H1 (cell line): ENCODE measurements at regions not wholly inside any gene's neighbourhood (a gene's known extent, or its start where the extent isn't known, plus 50 kb on each side); places are given as distances from the start of the nearest gene placed in this dataset.

Experiments
- CTCF ChIA-PET: fragments of 300-600 bp; sonication (Branson Sonifier 250); formaldehyde crosslinking; loops from one replicate; lab custom pipeline; 2021; ENCODE audit not compliant: partially characterized antibody; lab: Charles Lee
- POLR2A ChIA-PET: fragments of 300-600 bp; sonication (Branson Sonifier 250); formaldehyde crosslinking; loops from one replicate; lab custom pipeline; 2021; ENCODE audit warnings: inconsistent platforms; ENCODE audit not compliant: partially characterized antibody; lab: Charles Lee
- DNase-seq, 2 experiments: peaks; one replicate each; pipeline versions ENCODE4 v3.0.0 to v3.0.0-alpha.2; 2010 to 2022; ENCODE audit warnings: low spot score in 2 of 2, low read depth in 1 of 2, mixed read lengths in 1 of 2
- FAIRE-seq: peaks from 2 replicates; lab custom pipeline; 2011; peaks lifted over from hg19 to GRCh38; lab: Jason Lieb, UNC
- H2AFZ ChIP-seq: 2 replicates; pipeline ENCODE4 v1.8.1; 2012; ENCODE audit warnings: low read length, inconsistent platforms
- H2AK5ac ChIP-seq: 2 replicates; pipeline ENCODE4 v1.6.1; 2013; ENCODE audit warnings: low read depth, low read length
- H2BK120ac ChIP-seq: replicated peaks from 2 replicates; pipeline ENCODE3; 2013; ENCODE audit warnings: low read depth, low read length, inconsistent platforms
- H2BK12ac ChIP-seq: 2 replicates; pipeline ENCODE4 v1.6.1; 2013; ENCODE audit warnings: low read depth, low read length
- H2BK15ac ChIP-seq: 2 replicates; pipeline ENCODE4 v1.6.1; 2013; ENCODE audit warnings: low read length
- H2BK20ac ChIP-seq: 2 replicates; pipeline ENCODE4 v1.6.1; 2013; ENCODE audit warnings: low read length
- H2BK5ac ChIP-seq: 2 replicates; pipeline ENCODE4 v1.6.1; 2013; ENCODE audit warnings: low read depth, low read length
- H3K14ac ChIP-seq: 2 replicates; pipeline ENCODE4 v1.6.1; 2013; ENCODE audit warnings: inconsistent platforms; ENCODE audit not compliant: insufficient read length
- H3K18ac ChIP-seq: 2 replicates; pipeline ENCODE4 v1.6.1; 2013; ENCODE audit warnings: low read length; ENCODE audit errors: extremely low read depth
- H3K23ac ChIP-seq: 2 replicates; pipeline ENCODE4 v1.6.1; 2013; ENCODE audit warnings: inconsistent platforms; ENCODE audit not compliant: insufficient read length
- H3K23me2 ChIP-seq: 2 replicates; pipeline ENCODE4 v1.6.1; 2013; ENCODE audit warnings: low read depth, low read length
- H3K27ac ChIP-seq: 2 replicates; pipeline ENCODE4 v1.6.1; 2011; ENCODE audit warnings: low read depth, low read length, inconsistent platforms
- H3K27me3 ChIP-seq, 4 experiments: replicated peaks in 1 of 4; 1 replicate in 1 of 4; 2 replicates in 3 of 4; pipeline versions ENCODE4 v1.6.1 to v1.8.1; 2011 to 2013; ENCODE audit warnings: low read length in 3 of 4, mild to moderate bottlenecking in 3 of 4, inconsistent platforms in 2 of 4, mixed read lengths in 2 of 4, moderate library complexity in 1 of 4; ENCODE audit not compliant: control insufficient read depth in 3 of 4, insufficient read depth in 3 of 4; ENCODE audit errors: extremely low read depth in 1 of 4
- H3K36me3 ChIP-seq, 4 experiments: 2 replicates each; pipeline versions ENCODE4 v1.6.1 to v1.8.1; 2011 to 2013; ENCODE audit warnings: mild to moderate bottlenecking in 4 of 4, low read length in 3 of 4, moderate library complexity in 2 of 4, control low read depth in 1 of 4, inconsistent platforms in 1 of 4; ENCODE audit not compliant: insufficient read depth in 4 of 4, control insufficient read depth in 2 of 4
- H3K4ac ChIP-seq: replicated peaks from 2 replicates; pipeline ENCODE3; 2013; ENCODE audit warnings: low read length, low read depth, mixed read lengths, inconsistent platforms; ENCODE audit not compliant: insufficient read length
- H3K4me1 ChIP-seq, 4 experiments: replicated peaks in 1 of 4; 1 replicate in 1 of 4; 2 replicates in 3 of 4; pipeline versions ENCODE4 v1.6.1 to v1.8.1; 2011 to 2013; ENCODE audit warnings: low read length in 3 of 4, inconsistent platforms in 2 of 4, mixed read lengths in 1 of 4; ENCODE audit not compliant: insufficient read depth in 4 of 4, control insufficient read depth in 3 of 4
- H3K4me2 ChIP-seq, 2 experiments: 2 replicates each; pipeline versions ENCODE4 v1.6.1 to v1.8.1; 2011 to 2013; ENCODE audit warnings: low read depth in 2 of 2, low read length in 2 of 2, control low read depth in 1 of 2, inconsistent platforms in 1 of 2, mild to moderate bottlenecking in 1 of 2; ENCODE audit not compliant: insufficient read depth in 1 of 2
- H3K4me3 ChIP-seq, 4 experiments: fragments of 200-600, 300-600 bp in 1 of 4; sonication (generic), shearing (Covaris generic), sonication (Bioruptor Twin) in 1 of 4; 2 replicates each; pipeline versions ENCODE4 v1.5.1 to v1.8.1; 2011 to 2016; ENCODE audit warnings: low read length in 4 of 4, low read depth in 3 of 4, control low read depth in 2 of 4, inconsistent platforms in 2 of 4, mild to moderate bottlenecking in 2 of 4, mixed read lengths in 1 of 4, moderate library complexity in 1 of 4; ENCODE audit not compliant: insufficient read depth in 2 of 4; ENCODE audit errors: extremely low read depth in 1 of 4
- H3K56ac ChIP-seq: replicated peaks from 2 replicates; pipeline ENCODE3; 2013; ENCODE audit warnings: low read depth, mild to moderate bottlenecking, mixed read lengths, low read length, inconsistent platforms; ENCODE audit not compliant: insufficient read length
- H3K79me1 ChIP-seq: 2 replicates; pipeline ENCODE4 v1.6.1; 2013; ENCODE audit warnings: low read depth, low read length, control low read depth
- H3K79me2 ChIP-seq, 2 experiments: 2 replicates each; pipeline versions ENCODE4 v1.6.1 to v1.8.1; 2012 to 2013; ENCODE audit warnings: low read length in 2 of 2, mild to moderate bottlenecking in 2 of 2, inconsistent platforms in 1 of 2; ENCODE audit not compliant: insufficient read depth in 2 of 2, control insufficient read depth in 1 of 2
- H3K9ac ChIP-seq, 4 experiments: replicated peaks in 1 of 4; 1 replicate in 1 of 4; 2 replicates in 3 of 4; pipeline versions ENCODE4 v1.6.1 to v1.8.1; 2011 to 2013; ENCODE audit warnings: low read depth in 3 of 4, low read length in 3 of 4, control low read depth in 2 of 4, mild to moderate bottlenecking in 2 of 4, moderate library complexity in 2 of 4, inconsistent platforms in 1 of 4; ENCODE audit errors: extremely low read depth in 1 of 4
- H3K9me3 ChIP-seq, 2 experiments: 2 replicates each; pipeline versions ENCODE4 v1.6.1 to v1.8.1; 2012 to 2013; ENCODE audit warnings: mild to moderate bottlenecking in 2 of 2, moderate library complexity in 2 of 2, control low read depth in 1 of 2, inconsistent platforms in 1 of 2, low read depth in 1 of 2, low read length in 1 of 2, mixed read lengths in 1 of 2; ENCODE audit not compliant: insufficient read depth in 2 of 2
- H4K20me1 ChIP-seq, 2 experiments: replicated peaks in 1 of 2; 2 replicates each; pipeline versions ENCODE3 to v1.8.1; 2011 to 2013; ENCODE audit warnings: inconsistent platforms in 2 of 2, low read length in 2 of 2, mild to moderate bottlenecking in 1 of 2; ENCODE audit not compliant: insufficient read depth in 2 of 2, control insufficient read depth in 1 of 2
- H4K5ac ChIP-seq: 2 replicates; pipeline ENCODE4 v1.6.1; 2013; ENCODE audit warnings: low read length, low read depth, mixed read lengths, inconsistent platforms; ENCODE audit not compliant: insufficient read length
- H4K8ac ChIP-seq: 2 replicates; pipeline ENCODE4 v1.8.0; 2013; ENCODE audit warnings: mild to moderate bottlenecking, moderate library complexity, low read length, inconsistent platforms; ENCODE audit not compliant: insufficient read depth; ENCODE audit errors: extremely low read depth
- H4K91ac ChIP-seq: replicated peaks from 2 replicates; pipeline ENCODE3; 2013; ENCODE audit warnings: low read length, mixed read lengths, inconsistent platforms; ENCODE audit not compliant: insufficient read length
- BACH1 ChIP-seq: IDR thresholded peaks from 2 replicates; pipeline ENCODE4 v1.6.1; 2012; ENCODE audit warnings: low read length, improper control_type of control experiment
- GTF2F1 ChIP-seq: IDR thresholded peaks from 2 replicates; pipeline ENCODE4 v1.6.1; 2012; ENCODE audit warnings: low read depth, low read length, improper control_type of control experiment, borderline replicate concordance
- MAFK ChIP-seq: IDR thresholded peaks from 2 replicates; pipeline ENCODE4 v1.6.1; 2012; ENCODE audit warnings: low read depth, mild to moderate bottlenecking, improper control_type of control experiment, low read length
- NANOG ChIP-seq: IDR thresholded peaks from 2 replicates; pipeline ENCODE4 v1.6.1; 2011; ENCODE audit warnings: low read length, low read depth, mild to moderate bottlenecking, inconsistent platforms; ENCODE audit not compliant: insufficient read depth, poor library complexity, severe bottlenecking
- POLR2A ChIP-seq, 2 experiments: IDR thresholded peaks; 1 replicate in 1 of 2; 2 replicates in 1 of 2; pipeline ENCODE4 v1.6.1; 2011; ENCODE audit warnings: low read depth in 2 of 2, low read length in 2 of 2, mild to moderate bottlenecking in 2 of 2; ENCODE audit errors: control extremely low read depth in 1 of 2
- POU5F1 ChIP-seq: IDR thresholded peaks from 2 replicates; pipeline ENCODE4 v1.6.1; 2011; ENCODE audit warnings: low read depth, mild to moderate bottlenecking, low read length, moderate library complexity
- SP1 ChIP-seq: IDR thresholded peaks from 2 replicates; pipeline ENCODE4 v1.6.1; 2011; ENCODE audit warnings: low read depth, low read length
- TAF1 ChIP-seq: IDR thresholded peaks from 2 replicates; pipeline ENCODE4 v1.6.1; 2011; ENCODE audit warnings: mild to moderate bottlenecking, low read depth, low read length
- TBP ChIP-seq: IDR thresholded peaks from 2 replicates; pipeline ENCODE4 v1.6.1; 2011; ENCODE audit warnings: low read depth, low read length, improper control_type of control experiment
- YY1 ChIP-seq: IDR thresholded peaks from 2 replicates; pipeline ENCODE4 v1.6.1; 2011; ENCODE audit warnings: low read depth, mild to moderate bottlenecking, low read length
- WGBS, 2 experiments: shearing (Covaris generic) in 1 of 2; methylation state at CpG; one replicate each; pipeline versions ENCODE4 v1.1.6 to v1.1.7; 2013 to 2015; ENCODE audit warnings: low lambda C conversion rate in 2 of 2, mixed read lengths in 2 of 2, inconsistent platforms in 1 of 2, low coverage in 1 of 2, missing lambda C conversion rate in 1 of 2; ENCODE audit not compliant: insufficient replicate concordance in 2 of 2, insufficient coverage in 1 of 2, insufficient read length in 1 of 2; ENCODE audit errors: extremely low coverage in 1 of 2, missing lambda C conversion rate in 1 of 2; 5-methylcytosine and 5-hydroxymethylcytosine counted together

- no peak for FAIRE-seq
- WGBS, 2 experiments, result 89% methylated on average over 3 of the region's 3 CpGs; no CpG with 5 or more reads in 1 of the 2 experiments
- no peak overlapping the region for H4K8ac ChIP-seq
- no peak overlapping the region for H3K56ac ChIP-seq
- H3K9me3 ChIP-seq, result no peaks in the 10 kb centered on the region
- no peaks in the 10 kb centered on the region for H3K79me1 ChIP-seq
- no peak overlapping the region for H4K91ac ChIP-seq
- no peak overlapping the region for H2BK12ac ChIP-seq
- DNase-seq, result peak in 1 of 2 experiments; percentile 7
- no peak overlapping the region for H3K9ac ChIP-seq
- H4K5ac ChIP-seq, result no peak overlapping the region
- peaks cover 0 to 4% (median 0%) of the 10 kb centered on the region in 4 experiments; a peak in 2 of 7 replicates for H3K4me1 ChIP-seq
- H3K27ac ChIP-seq, result no peak overlapping the region
- H3K14ac ChIP-seq, result no peak overlapping the region
- H4K20me1 ChIP-seq, result no peaks in the 10 kb centered on the region
- H2AFZ ChIP-seq, result no peak overlapping the region
- H3K4me3 ChIP-seq, result no peak overlapping the region
- no peak overlapping the region for H3K23ac ChIP-seq
- H3K36me3 ChIP-seq, result no peaks in the 10 kb centered on the region
- H3K18ac ChIP-seq, result no peak overlapping the region
- no peak overlapping the region for H2BK15ac ChIP-seq
- no peak overlapping the region for H2BK20ac ChIP-seq
- H3K4me2 ChIP-seq, result no peak overlapping the region
- CTCF ChIA-PET, result no interaction called here
- H2AK5ac ChIP-seq, result no peak overlapping the region
- POLR2A ChIA-PET, result no interaction called here
- H3K79me2 ChIP-seq, result no peaks in the 10 kb centered on the region
- no peak overlapping the region for H2BK5ac ChIP-seq
- no peaks in the 10 kb centered on the region for H3K23me2 ChIP-seq
- no peak overlapping the region for H2BK120ac ChIP-seq
- H3K4ac ChIP-seq, result no peak overlapping the region
- no peaks in the 10 kb centered on the region for H3K27me3 ChIP-seq
- TF ChIP-seq MAFK, result no peak
- TF ChIP-seq BACH1, result no peak
- no peak for TF ChIP-seq SP1
- TF ChIP-seq GTF2F1, result no peak
- no peak for TF ChIP-seq TAF1
- no peak for TF ChIP-seq TBP
- no peak for TF ChIP-seq YY1
- TF ChIP-seq POLR2A (IDR thresholded peaks at IDR 0.05; ENCODE audit: control extremely low read depth in 1 of 2, low read depth in 2 of 2, low read length in 2 of 2), result no peak
- TF ChIP-seq POU5F1, result no peak
- TF ChIP-seq NANOG, result no peak
These were observed 126.8 kb downstream of the CTNND1 start for GRCh38 chr11:57888386-57888785.
